Stimulated activated CD8-positive, alpha-beta memory T cell treated with anti-CD3 and anti-CD28 coated beads, Interleukin-7, amount 100 ng/mL, for 24 hours (primary cell): ENCODE measurements at regions not wholly inside any gene's neighbourhood (a gene's known extent, or its start where the extent isn't known, plus 50 kb on each side); places are given as distances from the start of the nearest gene placed in this dataset.

Source experiments
- DNase-seq: peaks from one replicate; pipeline ENCODE4 v3.0.0-alpha.2; 2020; ENCODE audit warnings: low read depth

DNA sequence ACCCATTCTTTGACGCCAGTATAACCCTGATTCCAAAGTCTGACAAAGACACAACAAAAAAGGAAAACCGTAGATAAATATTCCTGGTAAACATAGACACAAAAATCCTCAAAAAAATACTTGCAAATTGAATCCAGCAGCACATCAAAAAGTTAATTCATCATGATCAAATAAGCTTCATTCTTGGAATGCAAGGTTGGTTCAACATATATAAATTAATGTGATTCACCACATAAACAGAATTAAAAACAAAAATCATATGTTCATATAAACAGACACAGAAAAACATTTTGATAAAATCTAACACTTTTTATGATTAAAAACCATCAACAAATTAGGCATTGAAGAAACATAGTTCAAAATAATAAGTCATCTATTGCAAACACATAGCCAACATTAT, 324.2 kb upstream of the TRPC7 start:
- DNase-seq, result no peak

DNA sequence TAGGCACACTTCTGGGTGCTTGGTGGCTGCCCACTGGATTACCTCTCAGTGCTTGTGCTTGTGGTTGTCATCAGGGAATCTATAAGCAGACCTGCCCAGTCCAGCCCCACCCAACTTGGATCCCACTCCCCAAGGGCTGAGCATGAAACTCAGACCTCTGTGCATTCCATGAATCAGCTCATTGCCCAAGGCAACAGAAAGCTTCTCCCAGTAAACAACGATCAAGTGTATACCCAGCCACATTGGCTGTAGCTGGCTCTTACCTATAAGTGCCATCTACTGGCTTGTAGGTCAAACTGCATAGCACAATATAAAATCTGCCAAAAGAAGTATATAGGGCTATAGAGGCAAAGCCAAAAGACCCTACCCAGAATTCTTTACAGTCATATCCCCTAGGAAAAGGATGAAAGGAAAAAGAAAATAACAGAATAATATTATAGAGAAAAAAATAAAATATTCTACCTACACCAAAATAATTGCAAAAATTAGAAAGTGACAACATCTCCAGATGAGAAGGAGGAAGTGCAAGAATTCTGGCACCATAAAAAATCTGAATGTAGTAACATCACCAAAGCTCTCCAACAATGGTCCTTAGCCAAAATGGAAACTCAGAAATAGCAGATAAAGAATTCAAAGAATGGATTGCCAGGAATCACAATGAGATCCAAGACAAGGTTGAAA, 321.0 kb upstream of the TRPC7 start:
- no peak for DNase-seq

DNA sequence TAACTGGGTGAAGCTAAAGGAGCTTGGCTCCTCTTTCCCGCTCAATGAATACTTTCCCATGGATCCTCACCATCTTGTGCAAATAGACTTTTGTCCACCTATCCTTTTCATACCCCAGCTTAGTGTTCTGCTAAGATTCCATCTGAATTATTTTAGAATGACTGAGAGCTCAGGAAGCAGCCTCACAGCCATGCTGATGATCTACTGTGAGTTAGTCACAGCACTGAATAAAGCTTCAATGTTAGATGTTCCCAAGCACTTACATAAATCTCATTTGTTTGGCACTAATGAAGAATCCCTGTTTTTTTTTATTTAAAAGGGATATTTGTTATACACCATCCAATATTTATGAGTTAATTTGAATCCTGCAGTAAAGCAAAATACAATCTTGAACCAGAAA, 317.6 kb upstream of the TRPC7 start:
- no peak for DNase-seq

DNA sequence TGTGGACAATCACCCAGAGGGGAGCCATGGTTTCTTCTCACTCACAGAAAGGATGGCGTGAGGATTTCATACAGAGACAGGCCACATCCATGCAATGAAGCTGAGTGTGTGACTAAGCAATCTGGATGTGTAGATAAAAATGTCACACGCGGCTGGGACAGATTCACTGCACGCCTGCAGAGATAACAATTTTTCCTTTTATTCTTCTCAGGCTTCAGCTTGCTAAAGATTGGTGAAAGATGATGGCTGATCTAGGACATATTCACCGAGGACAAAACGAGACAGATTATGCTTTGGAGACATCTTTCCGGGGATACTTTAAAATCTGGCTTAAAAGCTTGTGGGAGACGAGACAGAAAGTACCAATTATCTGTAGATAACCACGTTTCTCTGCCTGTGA, 313.9 kb upstream of the TRPC7 start:
- DNase-seq, result no peak

- no peak for DNase-seq
These were observed 311.9 kb upstream of the TRPC7 start for GRCh38 chr5:136677217-136677616.

DNA sequence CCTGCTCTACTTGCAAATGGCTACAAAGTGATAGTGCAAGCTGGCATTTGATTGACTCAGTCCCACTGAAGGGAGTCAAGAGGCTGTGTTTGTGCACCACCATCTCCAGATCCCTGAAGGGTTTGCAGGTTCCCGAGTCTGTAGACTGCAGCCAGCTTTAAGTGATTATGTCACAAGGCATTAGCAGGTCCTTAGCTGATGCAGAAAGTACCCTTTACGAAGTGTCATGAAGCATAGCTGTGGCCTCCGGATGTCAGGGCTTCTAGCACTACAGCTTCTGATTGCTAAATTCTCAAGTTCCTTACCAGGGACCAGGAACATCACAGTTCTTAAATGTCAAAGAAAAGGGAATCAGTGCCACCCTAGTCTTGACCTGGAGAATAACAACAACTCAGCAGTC, 311.3 kb upstream of the TRPC7 start:
- no peak for DNase-seq

DNA sequence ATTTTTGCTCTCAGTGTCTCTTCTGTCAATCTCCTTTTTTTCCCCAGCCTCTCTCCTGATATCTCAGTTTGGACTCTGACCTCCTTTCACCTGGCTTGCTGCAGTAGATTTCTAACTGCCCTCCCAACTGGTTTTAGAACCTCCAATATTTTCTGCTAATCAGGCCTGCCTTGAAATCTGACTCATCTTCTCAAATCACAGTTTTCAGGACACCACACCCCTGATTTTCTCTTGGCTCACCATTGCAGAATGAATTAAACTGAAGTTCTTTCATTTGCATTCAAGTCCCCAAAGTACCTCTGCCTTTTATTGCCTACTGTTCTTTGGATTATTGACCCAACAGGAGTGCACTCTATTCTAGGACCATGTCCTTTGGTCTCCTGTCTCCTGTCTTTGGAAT, 310.4 kb upstream of the TRPC7 start:
- no peak for DNase-seq

DNA sequence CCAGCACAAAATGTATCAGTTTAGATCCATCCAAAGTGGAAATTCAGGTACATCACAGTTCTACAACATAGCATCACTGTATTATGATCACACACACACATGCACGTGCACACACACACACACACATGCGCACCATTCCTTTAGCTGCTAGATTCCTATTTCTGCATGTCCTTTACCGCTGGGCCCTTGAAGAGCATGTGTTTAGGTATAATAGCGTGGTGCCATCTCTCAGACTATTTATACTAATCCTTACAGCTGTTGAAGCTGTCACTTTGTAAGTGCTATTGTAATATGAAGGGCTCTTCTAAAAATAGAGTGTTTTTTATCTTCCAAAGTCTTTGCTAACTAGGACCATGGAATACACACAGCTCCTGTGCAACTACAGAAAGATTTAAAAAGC, 308.8 kb upstream of the TRPC7 start:
- no peak for DNase-seq

- no peak for DNase-seq
These were observed 302.4 kb upstream of the TRPC7 start for GRCh38 chr5:136667789-136668188.

GRCh38 chr5:136666970-136667620, 301.8 kb upstream of the TRPC7 start:
- DNase-seq, result no peak

GRCh38 chr5:136665331-136665730, 300.0 kb upstream of the TRPC7 start:
- no peak for DNase-seq

GRCh38 chr5:136661026-136661425, 295.7 kb upstream of the TRPC7 start:
- DNase-seq, result no peak

- DNase-seq, result no peak
These were observed 291.5 kb upstream of the TRPC7 start for GRCh38 chr5:136656811-136657210.

DNA sequence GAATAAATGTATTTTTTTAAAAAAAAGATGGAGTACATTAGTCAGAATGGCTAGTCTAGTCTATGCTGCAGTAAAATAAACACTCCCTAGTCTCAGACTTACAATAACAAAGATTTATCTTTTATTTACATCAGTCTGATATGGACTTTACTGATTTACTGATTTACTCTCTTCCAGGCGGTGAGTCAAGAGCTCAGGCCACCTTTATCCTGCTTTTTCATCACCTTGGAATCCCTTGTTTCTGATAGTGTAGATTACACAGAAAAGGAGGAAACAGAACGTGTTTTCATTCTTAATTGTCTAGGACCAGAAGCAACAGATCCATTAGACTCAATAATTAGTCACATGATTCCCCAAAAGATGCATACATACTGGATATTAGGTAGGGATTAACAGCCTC, 290.1 kb upstream of the TRPC7 start:
- no peak for DNase-seq

DNA sequence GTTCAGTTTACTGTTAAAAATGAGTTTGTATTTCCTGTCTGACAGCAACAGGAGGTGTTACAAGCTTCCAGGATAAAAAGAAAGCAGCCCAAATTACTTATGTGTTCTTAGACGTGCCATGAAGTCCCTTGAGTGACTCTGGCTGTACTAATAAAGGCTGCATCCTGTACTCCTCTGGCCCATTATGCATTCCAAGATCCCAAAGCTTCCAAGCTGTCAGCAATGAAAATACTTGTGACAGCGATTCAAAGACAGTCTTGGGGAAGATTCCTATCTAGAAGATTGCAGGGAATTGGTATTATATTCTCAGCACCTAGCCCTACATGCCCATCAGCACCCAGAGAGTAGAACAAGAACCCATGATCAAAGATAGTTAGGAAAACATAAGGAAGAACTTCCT, 281.6 kb upstream of the TRPC7 start:
- DNase-seq, result no peak

DNA sequence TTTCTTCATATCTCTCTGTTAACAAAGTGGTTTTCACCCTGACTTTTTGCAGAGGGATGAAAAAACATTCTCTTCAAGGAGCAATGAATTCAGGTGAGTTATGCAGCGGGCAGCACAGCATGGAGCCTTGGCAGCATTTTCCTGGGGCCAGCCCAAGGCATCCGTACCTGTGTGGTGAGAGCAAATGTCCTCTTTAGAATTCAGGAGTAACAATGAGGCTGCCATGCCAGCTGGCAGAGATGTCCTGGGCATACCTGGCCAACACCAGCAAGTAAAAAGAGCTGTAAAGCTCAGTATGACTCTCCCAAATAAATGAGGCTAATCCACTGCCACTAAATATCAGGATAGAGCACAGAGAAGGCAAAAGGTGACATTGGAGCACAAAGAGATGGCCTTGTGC, 277.6 kb upstream of the TRPC7 start:
- no peak for DNase-seq

DNA sequence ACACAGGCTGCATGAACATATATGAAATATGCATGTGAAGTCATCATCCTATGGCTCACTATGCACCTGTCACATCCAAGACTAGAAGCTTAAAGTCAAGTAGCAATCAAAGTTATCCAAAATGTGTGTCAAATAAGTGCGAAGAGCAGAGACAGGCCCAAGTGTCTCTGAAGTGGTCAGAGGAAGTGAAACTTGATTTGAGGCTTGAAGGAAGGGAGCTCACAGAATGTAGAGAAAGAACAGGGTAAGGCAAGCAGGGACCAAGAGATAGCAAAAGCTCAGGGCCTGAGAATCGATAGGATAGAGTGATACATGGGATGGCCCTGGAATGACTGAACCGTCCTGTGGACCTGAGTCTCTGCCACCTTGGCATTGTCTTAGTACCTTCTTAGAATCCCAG, 274.3 kb upstream of the TRPC7 start:
- no peak for DNase-seq

DNA sequence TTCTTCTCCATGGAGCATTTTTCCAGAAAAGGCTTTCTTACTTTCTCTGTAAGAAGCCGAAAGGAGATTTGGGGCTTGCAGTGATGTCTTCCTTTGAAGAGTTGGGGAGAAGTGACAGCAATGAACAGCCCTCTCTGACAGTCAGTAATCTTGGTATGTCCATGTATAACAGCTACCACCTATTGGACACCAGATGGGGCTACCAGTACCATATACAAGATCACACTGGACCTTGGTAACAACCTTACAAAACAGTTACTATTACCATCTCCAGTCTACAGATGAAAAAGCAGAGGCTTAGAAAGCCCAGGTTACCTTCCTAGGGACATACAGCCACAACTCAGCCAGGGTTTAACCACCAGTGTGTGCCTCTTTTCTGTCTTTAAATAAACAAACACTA, 272.7 kb upstream of the TRPC7 start:
- no peak for DNase-seq

DNA sequence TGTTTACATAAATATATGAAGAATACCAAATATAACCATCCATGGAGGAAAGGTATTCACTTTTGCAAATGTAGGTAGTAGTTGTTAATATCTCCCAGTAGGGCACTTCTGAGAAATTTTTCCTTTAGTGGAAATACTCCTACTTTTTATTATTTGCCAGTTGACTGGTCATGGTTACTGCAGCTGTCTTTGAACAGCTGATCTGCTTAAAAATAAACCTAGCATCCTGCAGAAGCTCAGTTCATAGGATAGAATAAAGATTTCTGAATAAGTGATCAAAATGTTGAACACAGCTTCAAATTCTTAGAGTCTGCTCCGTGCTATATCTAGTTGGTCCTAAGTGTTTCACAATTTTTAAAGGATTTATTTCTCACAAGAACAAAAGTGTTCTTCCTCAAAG, 270.7 kb upstream of the TRPC7 start:
- no peak for DNase-seq

DNA sequence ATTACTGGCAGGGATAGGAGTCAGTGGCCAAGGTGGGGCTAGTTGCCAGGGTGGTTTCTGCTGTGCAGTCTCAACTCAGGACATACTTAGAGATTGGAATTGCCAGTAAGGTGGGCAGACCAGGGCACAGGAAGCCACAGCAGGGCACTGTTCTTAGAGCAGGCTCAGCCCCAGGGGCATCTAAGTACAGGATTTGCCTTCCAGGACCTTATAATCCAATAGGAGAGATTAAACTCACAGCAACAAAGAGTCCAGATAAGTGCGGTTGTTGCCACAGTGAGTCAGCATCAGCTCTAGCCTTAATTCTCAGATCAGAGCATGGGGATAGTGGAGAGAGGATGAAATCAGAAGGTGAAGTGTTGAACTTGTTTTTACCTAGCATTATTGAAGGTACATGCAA, 265.8 kb upstream of the TRPC7 start:
- DNase-seq, result no peak

- DNase-seq, result no peak
These were observed 263.9 kb upstream of the TRPC7 start for GRCh38 chr5:136629125-136629792.

DNA sequence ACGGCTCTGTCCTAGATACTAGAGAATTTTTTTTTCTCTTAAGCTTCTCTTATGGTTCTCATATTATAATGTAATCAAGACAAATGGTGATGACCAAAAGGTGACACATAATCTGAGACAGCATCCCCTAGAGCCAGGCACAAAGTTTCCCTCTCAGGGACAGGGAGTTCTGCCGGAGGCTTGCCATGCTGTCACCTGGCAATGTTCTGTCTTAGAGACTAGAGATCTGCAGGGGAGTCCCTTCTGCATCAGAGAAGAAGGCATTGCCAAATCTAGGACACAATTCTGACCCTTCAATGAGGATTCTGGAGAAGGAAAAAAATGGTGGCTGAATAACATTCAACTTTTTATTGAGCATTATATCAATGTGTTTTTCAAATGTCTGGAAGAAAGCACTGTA, 261.2 kb upstream of the TRPC7 start:
- no peak for DNase-seq

- DNase-seq, result no peak
These were observed 257.4 kb upstream of the TRPC7 start for GRCh38 chr5:136622747-136623146.

GRCh38 chr5:136621743-136622142, 256.4 kb upstream of the TRPC7 start:
- no peak for DNase-seq
